ENCODE measurements at regions not wholly inside any gene's neighbourhood (a gene's known extent, or its start where the extent isn't known, plus 50 kb on each side); places are given as distances from the start of the nearest gene placed in this dataset.

DNA sequence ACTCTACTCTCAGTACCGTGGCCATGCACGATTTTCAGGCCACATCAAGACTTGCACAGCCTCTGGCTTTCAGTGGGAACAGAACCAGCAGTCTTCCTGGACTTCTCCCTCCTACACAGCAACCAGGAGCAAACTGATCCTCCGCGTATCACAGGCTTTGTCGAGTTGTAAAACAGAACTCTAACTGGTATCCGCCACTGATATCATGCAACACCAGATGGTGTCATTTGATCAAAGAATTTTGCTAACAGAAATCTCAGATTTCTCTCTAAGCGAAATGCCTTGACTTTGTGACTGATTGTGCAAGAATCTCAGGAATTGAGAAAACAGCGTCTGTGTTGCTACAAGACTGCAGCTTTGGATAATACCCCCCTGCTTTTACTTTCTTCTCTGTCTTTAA is 85.7 kb downstream of the COPS8 start:
- no peak for DNase-seq

DNA sequence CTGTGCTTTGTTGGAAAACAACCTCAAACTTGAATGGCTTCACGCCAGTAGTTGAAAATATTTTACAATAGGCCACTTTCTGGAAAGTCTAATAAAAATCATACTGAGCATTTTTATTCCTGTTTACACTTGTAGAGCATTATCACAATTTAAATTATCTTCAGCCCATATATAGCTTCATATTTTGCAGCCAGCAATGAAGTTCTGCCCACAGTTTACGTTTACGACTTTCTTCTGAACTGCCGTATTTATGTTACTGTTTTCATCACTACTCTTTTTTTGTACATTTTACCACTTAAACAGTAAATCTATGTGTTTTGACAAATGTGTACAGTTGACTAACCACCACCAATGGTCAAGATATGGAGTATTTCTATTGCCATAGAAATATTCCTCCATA is 86.2 kb downstream of the COPS8 start:
- no peak for DNase-seq

DNA sequence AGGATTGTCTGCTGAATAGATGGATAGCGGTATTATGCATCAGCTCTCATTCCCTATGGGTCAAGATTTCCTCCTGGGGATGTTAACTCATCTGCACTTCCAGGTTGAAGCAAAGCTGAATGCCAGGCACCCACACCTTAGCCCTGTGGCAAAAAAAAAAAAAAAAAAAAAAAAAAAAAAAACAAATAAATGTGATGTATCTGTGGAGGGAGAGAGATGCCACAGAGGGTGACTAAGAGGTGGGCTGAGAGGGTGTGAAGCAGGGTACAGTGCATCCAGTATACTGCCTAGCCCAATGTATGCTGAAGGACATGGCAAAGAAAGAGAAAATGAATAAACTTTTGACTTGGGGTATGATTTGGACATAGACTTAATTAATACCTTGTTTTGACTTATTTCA is 91.4 kb downstream of the COPS8 start:
- DNase-seq: no peak

- no peak for DNase-seq
Measured at GRCh38 chr2:237177986-237178385, 92.3 kb downstream of the COPS8 start.

DNA sequence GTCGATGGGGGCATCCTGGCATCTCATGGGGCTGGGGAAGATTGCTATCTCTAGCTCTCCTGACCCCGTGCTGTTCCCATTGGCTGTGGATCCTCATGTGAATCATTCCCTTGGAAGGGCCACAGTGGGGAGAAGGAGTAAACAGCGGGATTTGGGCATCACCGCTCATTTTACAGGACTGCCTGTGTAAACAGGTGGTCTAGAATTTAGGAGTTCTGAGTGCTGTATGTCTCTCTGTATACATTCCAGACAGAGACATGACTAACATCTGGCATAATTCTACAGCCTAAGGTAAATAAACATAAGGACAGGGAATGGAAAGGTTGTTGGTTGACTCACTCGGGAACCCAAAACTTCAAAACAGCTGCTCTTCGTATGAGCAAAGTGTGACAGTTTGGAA is 92.7 kb downstream of the COPS8 start:
- DNase-seq: no peak

GRCh38 chr2:237179161-237179560 is 93.5 kb downstream of the COPS8 start:
- DNase-seq: no peak

DNA sequence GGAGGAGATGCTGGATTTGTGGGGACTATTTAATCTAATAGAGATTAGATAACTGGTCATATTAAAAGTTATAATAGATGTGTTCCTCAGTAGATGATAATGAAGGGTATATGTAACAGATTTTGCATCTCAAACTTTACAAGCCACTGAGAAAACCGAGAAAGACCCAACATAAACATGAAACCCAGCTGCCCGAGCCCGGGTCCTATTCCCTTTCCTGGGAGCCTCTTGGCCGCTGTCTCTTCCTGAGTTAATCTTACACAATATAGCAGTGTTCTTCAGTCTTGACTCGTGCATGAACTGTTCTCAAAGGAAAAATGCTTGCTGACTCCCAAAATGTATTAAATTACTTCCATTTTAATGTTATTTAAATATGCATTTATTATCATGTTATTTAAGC is 94.5 kb downstream of the COPS8 start:
- no peak for DNase-seq

DNA sequence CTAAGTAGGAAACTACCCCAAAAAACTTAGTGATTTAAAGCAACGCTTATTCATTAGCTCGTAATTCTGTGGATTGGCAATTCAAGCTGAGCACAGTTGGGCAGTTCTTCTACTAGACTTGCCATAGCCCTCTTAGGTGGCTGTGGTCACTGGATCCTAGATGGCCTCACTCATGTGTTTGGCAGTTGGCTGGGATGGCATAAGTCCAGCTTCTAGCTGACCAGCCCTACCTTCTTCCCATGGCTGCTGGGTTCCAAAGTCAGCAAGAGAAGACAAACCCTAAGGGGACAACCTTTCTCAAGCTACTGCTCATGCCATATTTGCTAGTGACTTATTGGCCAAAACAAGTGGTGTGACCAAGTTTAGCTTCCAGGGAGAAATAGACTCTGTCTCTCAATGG is 95.3 kb downstream of the COPS8 start:
- no peak for DNase-seq

DNA sequence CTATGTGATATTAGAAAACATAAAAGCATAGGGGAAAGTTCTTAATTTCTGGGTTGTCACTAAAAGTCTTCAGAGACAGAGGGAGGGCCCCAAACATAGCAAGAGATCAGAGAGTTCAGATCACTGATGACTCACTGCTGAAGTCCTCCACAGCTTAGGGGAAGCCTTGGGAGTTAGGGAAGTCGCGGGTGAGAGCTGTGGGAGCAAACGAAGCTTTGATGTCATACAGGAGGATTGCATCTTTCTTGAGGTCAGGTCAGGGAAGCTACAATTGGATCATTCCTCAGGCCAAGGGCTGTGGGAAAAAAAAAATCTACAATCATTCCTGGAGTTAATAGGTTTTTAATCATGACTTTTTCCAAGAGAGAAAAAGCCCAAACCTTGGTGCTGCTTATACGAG is 96.2 kb downstream of the COPS8 start:
- DNase-seq: no peak

DNA sequence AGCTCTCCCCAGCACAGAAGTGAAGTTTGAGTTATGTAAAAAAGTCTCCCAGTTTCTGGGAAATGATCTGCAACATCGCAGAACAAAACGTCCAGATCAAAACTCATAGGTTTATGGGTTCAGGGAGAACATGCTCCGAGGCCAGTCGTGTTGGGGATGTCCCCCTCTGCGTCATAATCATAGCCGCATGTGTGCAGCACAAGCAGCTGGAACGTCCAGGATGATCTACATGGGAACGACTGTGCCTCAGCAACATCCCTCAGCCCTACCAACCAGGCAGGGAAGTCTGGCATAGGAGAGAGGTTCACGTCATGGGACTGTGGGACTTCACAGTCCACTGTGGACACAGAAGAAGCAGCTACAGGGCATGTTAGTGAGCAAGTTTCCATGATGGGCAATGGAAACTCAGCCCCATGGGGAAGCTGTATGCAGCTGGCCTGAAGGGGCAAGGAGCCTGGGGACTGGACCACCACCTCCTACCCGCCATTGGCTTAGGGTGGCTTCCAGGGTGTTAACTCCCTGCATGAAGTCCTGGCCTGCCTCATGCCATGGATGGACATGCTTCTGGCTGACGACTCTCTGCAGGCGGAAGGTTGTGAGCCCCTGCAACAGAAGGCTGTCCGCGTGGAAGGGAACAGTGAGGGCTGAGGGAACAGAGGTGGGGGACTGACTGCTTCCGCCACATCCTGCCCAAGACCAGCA is 96.9 kb downstream of the COPS8 start:
- DNase-seq: no peak

- no peak for DNase-seq
Measured at GRCh38 chr2:237184192-237184918, 98.7 kb downstream of the COPS8 start.

GRCh38 chr2:237184919-237185552 is 99.3 kb downstream of the COPS8 start:
- no peak for DNase-seq

GRCh38 chr2:237185553-237185925 is 99.8 kb downstream of the COPS8 start:
- no peak for DNase-seq

- DNase-seq: no peak
Measured at GRCh38 chr2:237189799-237190198, 104.1 kb downstream of the COPS8 start.

DNA sequence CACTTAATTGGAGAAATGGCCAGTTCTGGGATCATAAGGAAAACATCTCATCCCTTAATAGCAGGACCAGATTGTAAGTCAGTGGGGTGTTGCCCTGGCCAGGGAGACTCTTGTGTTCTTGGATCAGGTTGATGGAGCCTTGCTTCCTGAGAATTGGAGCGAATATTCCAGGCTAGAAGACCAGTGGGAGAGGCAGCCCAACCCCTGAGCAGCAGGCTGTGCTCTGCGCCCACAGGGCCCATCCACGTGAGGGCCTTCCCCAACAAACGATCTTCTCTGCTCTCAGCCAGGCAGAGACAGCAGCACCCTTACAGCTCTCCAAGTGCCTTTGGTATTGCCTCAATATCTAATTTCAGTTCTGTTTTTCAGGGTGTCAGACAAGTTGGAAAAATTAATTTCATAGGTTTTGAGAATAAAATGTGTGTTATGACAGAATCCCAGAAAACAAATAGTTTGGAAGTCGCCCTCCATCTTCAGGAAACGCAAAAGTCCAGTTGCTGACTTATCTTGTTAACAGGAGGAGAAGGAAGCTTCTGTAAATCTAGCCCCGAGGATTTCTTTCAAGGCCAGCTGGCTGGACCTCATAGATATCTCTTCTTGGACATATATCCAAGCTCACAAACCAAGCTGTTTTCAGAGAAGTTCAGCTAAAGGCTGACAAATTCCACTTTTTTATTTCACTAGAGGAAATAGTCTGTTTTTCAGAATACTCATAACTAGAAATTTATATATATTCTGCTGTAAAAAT is 105.5 kb downstream of the COPS8 start:
- DNase-seq: no peak

DNA sequence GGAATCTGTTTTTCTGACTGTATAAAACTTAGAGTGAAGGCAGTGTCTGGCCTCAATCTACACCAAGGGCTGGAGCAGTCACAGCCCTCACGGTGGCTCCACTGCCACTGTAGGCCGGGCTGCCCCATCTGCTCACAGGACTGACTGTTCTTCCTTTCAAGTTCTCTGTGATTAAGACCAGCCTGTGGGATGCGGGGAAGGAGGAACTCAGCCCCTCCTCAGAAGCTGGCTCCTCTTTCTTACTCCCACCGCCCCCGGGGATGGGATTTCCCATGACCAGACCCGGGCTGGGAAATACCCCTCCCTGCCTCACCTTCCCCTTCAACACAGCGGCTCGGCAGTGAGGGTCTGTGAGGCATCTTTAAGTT is 106.0 kb downstream of the COPS8 start:
- DNase-seq: no peak

- DNase-seq: no peak
Measured at GRCh38 chr2:237192881-237193280, 107.2 kb downstream of the COPS8 start.

DNA sequence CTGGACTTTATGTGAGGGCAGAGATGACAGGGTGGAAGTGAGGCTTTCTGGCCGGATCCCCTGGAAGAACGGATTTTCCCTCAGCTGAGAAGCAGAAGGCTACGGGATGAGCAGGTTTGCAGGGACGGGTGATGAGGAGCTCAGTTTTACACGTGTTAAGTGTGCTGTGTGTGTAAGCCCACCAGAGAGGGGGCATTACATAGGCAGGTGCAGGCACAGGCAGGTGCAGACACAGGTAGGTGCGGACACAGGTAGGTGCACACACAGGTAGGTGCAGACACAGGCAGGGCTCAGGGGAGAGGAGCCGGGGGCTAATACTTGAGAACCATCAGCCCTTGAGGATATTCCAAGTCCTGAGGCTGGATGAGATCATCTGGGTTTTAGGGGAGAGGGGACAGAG is 107.7 kb downstream of the COPS8 start:
- DNase-seq: no peak

- no peak for DNase-seq
Measured at GRCh38 chr2:237194081-237194480, 108.4 kb downstream of the COPS8 start.

GRCh38 chr2:237194906-237195305 is 109.2 kb downstream of the COPS8 start:
- DNase-seq: no peak

DNA sequence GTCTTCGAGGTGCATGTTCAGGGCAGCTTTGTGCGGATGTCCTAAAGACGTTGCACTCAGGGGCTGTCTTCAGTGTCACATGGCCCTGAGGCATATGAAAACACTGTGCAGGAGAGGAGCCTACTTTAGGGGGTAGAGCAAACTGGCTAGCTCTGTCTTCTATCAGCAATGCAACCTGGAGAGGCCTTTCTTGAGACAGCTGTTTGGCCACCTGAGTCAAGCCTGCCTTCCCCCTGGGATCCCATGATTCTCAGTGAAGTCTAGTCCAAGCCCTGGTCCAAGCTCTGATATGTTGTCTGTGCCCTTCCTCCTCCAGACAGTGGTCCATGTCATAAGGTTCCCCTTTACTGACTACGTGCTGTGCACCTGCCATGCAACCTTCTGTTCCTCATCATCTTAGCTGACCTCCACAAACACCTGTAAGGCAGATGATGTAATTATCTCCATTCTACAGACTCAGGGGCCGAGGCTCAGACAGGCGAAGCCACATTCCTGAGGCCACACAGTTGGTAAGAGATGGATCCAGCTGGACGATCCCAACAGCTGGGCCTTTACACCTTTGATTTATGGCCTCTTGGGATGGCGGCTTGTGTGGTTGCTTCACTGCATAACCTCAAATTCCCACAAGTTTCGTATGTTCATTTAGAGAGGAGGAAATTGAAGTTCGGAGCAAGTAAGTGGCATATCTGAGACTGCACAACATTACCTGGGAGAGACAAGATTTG is 109.9 kb downstream of the COPS8 start:
- DNase-seq: no peak

DNA sequence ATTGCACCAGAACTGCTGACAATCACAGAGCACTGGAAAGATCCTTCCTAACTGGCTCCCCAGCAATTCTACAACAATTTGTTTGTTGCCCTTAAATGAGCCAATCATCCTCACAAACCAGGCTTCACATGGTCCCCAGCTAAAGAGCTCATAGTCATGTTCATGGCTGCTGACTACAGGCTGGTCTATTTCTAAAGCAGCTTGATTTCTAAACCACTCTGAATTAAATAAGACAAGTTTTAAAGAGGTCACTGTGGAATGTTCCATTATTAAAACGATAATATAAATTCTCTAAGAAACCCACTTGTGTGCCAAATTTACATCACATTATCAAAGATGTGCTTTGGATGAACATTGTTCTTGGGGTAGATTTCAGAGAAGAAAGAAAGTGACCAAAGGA is 110.7 kb downstream of the COPS8 start:
- DNase-seq: no peak

Data from NCI-H1436 (cell line).